ENCODE measurements at regions not wholly inside any gene's neighbourhood (a gene's known extent, or its start where the extent isn't known, plus 50 kb on each side); places are given as distances from the start of the nearest gene placed in this dataset.

DNA sequence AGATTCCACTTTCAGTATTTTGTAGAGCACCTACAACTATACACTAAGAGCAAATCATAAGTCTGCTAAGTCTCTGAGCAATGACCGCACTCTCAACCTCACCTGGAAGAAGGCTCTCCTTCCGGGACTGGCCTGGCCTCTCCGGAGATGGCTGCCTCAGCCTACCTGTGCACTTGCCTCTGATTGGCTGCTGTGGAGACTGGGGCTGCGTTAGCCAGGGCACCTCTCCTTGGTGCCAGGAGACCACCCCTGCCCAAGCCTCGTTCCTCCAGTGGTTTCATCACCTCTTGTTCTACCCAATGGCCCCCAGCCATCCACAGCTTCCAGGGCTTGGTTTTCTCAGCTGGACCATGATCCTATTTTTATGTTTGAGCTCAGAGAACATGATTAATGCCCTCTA lies 64.7 kb upstream of the JDP2 start:
- TF ChIP-seq, protein P1, sequence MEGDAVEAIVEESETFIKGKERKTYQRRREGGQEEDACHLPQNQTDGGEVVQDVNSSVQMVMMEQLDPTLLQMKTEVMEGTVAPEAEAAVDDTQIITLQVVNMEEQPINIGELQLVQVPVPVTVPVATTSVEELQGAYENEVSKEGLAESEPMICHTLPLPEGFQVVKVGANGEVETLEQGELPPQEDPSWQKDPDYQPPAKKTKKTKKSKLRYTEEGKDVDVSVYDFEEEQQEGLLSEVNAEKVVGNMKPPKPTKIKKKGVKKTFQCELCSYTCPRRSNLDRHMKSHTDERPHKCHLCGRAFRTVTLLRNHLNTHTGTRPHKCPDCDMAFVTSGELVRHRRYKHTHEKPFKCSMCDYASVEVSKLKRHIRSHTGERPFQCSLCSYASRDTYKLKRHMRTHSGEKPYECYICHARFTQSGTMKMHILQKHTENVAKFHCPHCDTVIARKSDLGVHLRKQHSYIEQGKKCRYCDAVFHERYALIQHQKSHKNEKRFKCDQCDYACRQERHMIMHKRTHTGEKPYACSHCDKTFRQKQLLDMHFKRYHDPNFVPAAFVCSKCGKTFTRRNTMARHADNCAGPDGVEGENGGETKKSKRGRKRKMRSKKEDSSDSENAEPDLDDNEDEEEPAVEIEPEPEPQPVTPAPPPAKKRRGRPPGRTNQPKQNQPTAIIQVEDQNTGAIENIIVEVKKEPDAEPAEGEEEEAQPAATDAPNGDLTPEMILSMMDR (IDR thresholded peaks at IDR 0.05; ENCODE audit: low read depth, low read length) = no peak
- TF ChIP-seq, protein P2, sequence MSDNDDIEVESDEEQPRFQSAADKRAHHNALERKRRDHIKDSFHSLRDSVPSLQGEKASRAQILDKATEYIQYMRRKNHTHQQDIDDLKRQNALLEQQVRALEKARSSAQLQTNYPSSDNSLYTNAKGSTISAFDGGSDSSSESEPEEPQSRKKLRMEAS (IDR thresholded peaks at IDR 0.05; ENCODE audit: low read depth, low read length) = no peak
- TF ChIP-seq POLR2A (IDR thresholded peaks at IDR 0.05; ENCODE audit: extremely low read depth, insufficient read length) = no peak
